ENCODE measurements at regions not wholly inside any gene's neighbourhood (a gene's known extent, or its start where the extent isn't known, plus 50 kb on each side); places are given as distances from the start of the nearest gene placed in this dataset.

DNA sequence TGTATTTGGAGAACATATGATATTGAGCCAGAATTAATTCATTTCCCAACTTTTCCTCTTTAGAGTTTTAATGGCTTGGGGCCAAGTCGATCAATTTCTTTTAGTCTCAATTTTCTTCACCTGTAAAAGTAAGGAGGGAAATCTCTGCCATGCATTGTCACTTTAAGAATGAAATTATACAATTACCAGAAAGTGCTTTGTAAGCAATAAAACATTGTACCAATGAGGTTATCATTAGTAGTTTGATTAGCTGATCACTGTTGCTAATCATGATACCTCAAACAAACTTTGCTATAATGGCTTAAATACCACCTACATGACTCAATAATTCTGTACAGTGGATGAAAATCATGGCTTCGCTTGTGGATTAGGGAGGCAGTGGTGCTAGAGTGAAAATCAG lies 1525.8 kb upstream of the GOT2 start:
- Histone ChIP-seq H3K4me1 (ENCODE audit: control insufficient read depth in 4 of 4, insufficient read depth in 4 of 4, low read length in 3 of 4) (no peaks in the 10 kb centered on the region), H3K27me3 (ENCODE audit: control insufficient read depth in 4 of 4, insufficient read depth in 4 of 4, low read length in 3 of 4) (no peaks in the 10 kb centered on the region), H3K36me3 (ENCODE audit: control insufficient read depth in 4 of 4, insufficient read depth in 3 of 4, low read depth in 1 of 4, low read length in 3 of 4) (no peaks in the 10 kb centered on the region), H3K4me3 (ENCODE audit: low read depth in 1 of 3, low read length in 3 of 3) (no peak overlapping the region), H3K27ac (ENCODE audit: low read depth in 1 of 2, low read length in 2 of 2) (no peak overlapping the region), H3K9ac (ENCODE audit: low read depth in 1 of 2, low read length in 2 of 2) (no peak overlapping the region), H3K9me3 (ENCODE audit: control insufficient read depth in 4 of 4, low read length in 3 of 4) (no peaks in the 10 kb centered on the region)
- TF ChIP-seq, protein P1, sequence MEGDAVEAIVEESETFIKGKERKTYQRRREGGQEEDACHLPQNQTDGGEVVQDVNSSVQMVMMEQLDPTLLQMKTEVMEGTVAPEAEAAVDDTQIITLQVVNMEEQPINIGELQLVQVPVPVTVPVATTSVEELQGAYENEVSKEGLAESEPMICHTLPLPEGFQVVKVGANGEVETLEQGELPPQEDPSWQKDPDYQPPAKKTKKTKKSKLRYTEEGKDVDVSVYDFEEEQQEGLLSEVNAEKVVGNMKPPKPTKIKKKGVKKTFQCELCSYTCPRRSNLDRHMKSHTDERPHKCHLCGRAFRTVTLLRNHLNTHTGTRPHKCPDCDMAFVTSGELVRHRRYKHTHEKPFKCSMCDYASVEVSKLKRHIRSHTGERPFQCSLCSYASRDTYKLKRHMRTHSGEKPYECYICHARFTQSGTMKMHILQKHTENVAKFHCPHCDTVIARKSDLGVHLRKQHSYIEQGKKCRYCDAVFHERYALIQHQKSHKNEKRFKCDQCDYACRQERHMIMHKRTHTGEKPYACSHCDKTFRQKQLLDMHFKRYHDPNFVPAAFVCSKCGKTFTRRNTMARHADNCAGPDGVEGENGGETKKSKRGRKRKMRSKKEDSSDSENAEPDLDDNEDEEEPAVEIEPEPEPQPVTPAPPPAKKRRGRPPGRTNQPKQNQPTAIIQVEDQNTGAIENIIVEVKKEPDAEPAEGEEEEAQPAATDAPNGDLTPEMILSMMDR (IDR thresholded peaks at IDR 0.05; ENCODE audit: low read depth, low read length, missing input control), result no peak
- no peak for DNase-seq (ENCODE audit: low spot score)
- 70% methylated on average over 2 of the region's 2 CpGs for WGBS

DNA sequence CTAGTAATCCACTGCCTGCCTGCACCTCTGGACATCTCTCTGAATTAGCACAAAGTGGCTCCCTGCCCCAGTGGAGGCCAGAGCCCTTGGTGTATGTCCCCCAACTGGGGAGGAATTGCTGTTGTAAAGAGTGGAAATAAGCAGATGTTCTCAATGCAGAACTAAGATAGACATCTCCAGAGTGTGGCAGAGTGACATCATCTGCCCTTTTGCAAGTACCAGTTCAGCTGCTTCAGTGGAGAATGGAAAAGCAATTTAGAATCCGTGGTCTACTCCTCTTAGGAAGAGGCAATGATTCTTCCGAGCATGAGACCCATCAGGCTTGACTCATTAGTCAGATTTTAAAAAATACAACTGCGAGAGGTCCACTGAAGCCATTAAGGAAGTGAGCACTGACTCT lies 1512.0 kb upstream of the GOT2 start:
- H3K9ac ChIP-seq (ENCODE audit: low read depth in 1 of 2, low read length in 2 of 2), result no peak overlapping the region
- no peaks in the 10 kb centered on the region for H3K36me3 ChIP-seq (ENCODE audit: control insufficient read depth in 4 of 4, insufficient read depth in 3 of 4, low read depth in 1 of 4, low read length in 3 of 4)
- no peak overlapping the region for H3K4me3 ChIP-seq (ENCODE audit: low read depth in 1 of 3, low read length in 3 of 3)
- TF ChIP-seq FOXA1 (IDR thresholded peaks at IDR 0.05) (no peak), GABPA (IDR thresholded peaks at IDR 0.05 in 1 of 2, conservative IDR thresholded peaks at IDR 0.05 in 1 of 2) (no peak), HNF4G (IDR thresholded peaks at IDR 0.05) (no peak), TAF1 (conservative IDR thresholded peaks at IDR 0.05) (no peak), HNF4A (conservative IDR thresholded peaks at IDR 0.05) (no peak), YY1 (IDR thresholded peaks at IDR 0.05) (no peak), FOXA2 (IDR thresholded peaks at IDR 0.05) (no peak), SP1 (IDR thresholded peaks at IDR 0.05) (no peak), EGR1 (IDR thresholded peaks at IDR 0.05; ENCODE audit: low read depth in 2 of 2) (no peak), JUND (IDR thresholded peaks at IDR 0.05) (no peak)
- TF ChIP-seq, protein P1 (IDR thresholded peaks at IDR 0.05; ENCODE audit: low read depth, low read length, missing input control), result no peak
- TF ChIP-seq, protein P2, sequence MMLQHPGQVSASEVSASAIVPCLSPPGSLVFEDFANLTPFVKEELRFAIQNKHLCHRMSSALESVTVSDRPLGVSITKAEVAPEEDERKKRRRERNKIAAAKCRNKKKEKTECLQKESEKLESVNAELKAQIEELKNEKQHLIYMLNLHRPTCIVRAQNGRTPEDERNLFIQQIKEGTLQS (IDR thresholded peaks at IDR 0.05), result no peak
- TF ChIP-seq, protein P3, sequence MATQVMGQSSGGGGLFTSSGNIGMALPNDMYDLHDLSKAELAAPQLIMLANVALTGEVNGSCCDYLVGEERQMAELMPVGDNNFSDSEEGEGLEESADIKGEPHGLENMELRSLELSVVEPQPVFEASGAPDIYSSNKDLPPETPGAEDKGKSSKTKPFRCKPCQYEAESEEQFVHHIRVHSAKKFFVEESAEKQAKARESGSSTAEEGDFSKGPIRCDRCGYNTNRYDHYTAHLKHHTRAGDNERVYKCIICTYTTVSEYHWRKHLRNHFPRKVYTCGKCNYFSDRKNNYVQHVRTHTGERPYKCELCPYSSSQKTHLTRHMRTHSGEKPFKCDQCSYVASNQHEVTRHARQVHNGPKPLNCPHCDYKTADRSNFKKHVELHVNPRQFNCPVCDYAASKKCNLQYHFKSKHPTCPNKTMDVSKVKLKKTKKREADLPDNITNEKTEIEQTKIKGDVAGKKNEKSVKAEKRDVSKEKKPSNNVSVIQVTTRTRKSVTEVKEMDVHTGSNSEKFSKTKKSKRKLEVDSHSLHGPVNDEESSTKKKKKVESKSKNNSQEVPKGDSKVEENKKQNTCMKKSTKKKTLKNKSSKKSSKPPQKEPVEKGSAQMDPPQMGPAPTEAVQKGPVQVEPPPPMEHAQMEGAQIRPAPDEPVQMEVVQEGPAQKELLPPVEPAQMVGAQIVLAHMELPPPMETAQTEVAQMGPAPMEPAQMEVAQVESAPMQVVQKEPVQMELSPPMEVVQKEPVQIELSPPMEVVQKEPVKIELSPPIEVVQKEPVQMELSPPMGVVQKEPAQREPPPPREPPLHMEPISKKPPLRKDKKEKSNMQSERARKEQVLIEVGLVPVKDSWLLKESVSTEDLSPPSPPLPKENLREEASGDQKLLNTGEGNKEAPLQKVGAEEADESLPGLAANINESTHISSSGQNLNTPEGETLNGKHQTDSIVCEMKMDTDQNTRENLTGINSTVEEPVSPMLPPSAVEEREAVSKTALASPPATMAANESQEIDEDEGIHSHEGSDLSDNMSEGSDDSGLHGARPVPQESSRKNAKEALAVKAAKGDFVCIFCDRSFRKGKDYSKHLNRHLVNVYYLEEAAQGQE (IDR thresholded peaks at IDR 0.05), result no peak
- no peaks in the 10 kb centered on the region for H3K4me1 ChIP-seq (ENCODE audit: control insufficient read depth in 4 of 4, insufficient read depth in 4 of 4, low read length in 3 of 4)
- DNase-seq (ENCODE audit: low spot score), result no peak
- no peaks in the 10 kb centered on the region for H3K9me3 ChIP-seq (ENCODE audit: control insufficient read depth in 4 of 4, low read length in 3 of 4)
- WGBS, result 69% methylated on average over 3 of the region's 3 CpGs
- H3K27me3 ChIP-seq (ENCODE audit: control insufficient read depth in 4 of 4, insufficient read depth in 4 of 4, low read length in 3 of 4), result no peaks in the 10 kb centered on the region
- H3K27ac ChIP-seq (ENCODE audit: low read depth in 1 of 2, low read length in 2 of 2), result no peak overlapping the region

Data from liver (tissue), 8 donors.